Endodermal cell (in vitro differentiated cells): ENCODE measurements at regions not wholly inside any gene's neighbourhood (a gene's known extent, or its start where the extent isn't known, plus 50 kb on each side); places are given as distances from the start of the nearest gene placed in this dataset.

Experiments used
- DNase-seq: peaks from one replicate; pipeline ENCODE4 v3.0.0-alpha.2; 2017
- H3K27ac ChIP-seq: 2 replicates; pipeline ENCODE4 v1.5.1; 2013; ENCODE audit warnings: mild to moderate bottlenecking, low read depth, low read length, moderate library complexity
- H3K27me3 ChIP-seq: 2 replicates; pipeline ENCODE4 v1.6.1; 2013; ENCODE audit warnings: mild to moderate bottlenecking, low read length, moderate library complexity; ENCODE audit not compliant: insufficient read depth, control insufficient read depth, poor library complexity, severe bottlenecking
- H3K36me3 ChIP-seq: 2 replicates; pipeline ENCODE4 v1.7.0; 2013; ENCODE audit warnings: mild to moderate bottlenecking, low read length, moderate library complexity; ENCODE audit not compliant: control insufficient read depth, insufficient read depth
- H3K4me1 ChIP-seq: one replicate; pipeline ENCODE4 v1.7.0; 2013; ENCODE audit warnings: low read length; ENCODE audit not compliant: control insufficient read depth, insufficient read depth
- H3K4me3 ChIP-seq: 2 replicates; pipeline ENCODE4 v1.5.1; 2013; ENCODE audit warnings: mild to moderate bottlenecking, low read length, moderate library complexity
- H3K9ac ChIP-seq: 2 replicates; pipeline ENCODE4 v1.6.1; 2013; ENCODE audit warnings: mild to moderate bottlenecking, low read length, moderate library complexity; ENCODE audit not compliant: poor library complexity, severe bottlenecking; ENCODE audit errors: extremely low read depth
- H3K9me3 ChIP-seq: 2 replicates; pipeline ENCODE4 v1.6.1; 2013; ENCODE audit warnings: mild to moderate bottlenecking, low read length, moderate library complexity; ENCODE audit not compliant: control insufficient read depth
- H3K27ac Mint-ChIP-seq: 2 replicates; pipeline ENCODE4 v1.8.0; 2020; ENCODE audit warnings: mixed read lengths
- H3K27me3 Mint-ChIP-seq: 2 replicates; pipeline ENCODE4 v1.8.0; 2021; ENCODE audit warnings: mild to moderate bottlenecking, mixed read lengths; ENCODE audit not compliant: insufficient read depth
- H3K36me3 Mint-ChIP-seq: 2 replicates; pipeline ENCODE4 v1.8.0; 2020; ENCODE audit warnings: low read depth, mixed read lengths
- H3K4me1 Mint-ChIP-seq: 2 replicates; pipeline ENCODE4 v1.8.0; 2020; ENCODE audit warnings: mixed read lengths
- H3K4me3 Mint-ChIP-seq: 2 replicates; pipeline ENCODE4 v1.8.0; 2020; ENCODE audit warnings: mild to moderate bottlenecking, moderate library complexity, mixed read lengths
- H3K9me3 Mint-ChIP-seq: 2 replicates; pipeline ENCODE4 v1.8.0; 2020; ENCODE audit warnings: mild to moderate bottlenecking, mixed read lengths
- WGBS, 2 experiments: methylation state at CpG; one replicate each; pipeline versions ENCODE4 v1.1.5 to v1.1.7; 2013; ENCODE audit warnings: missing lambda C conversion rate in 2 of 2, mixed read lengths in 1 of 2; ENCODE audit not compliant: insufficient coverage in 1 of 2, insufficient read length in 1 of 2; 5-methylcytosine and 5-hydroxymethylcytosine counted together
- TF ChIP-seq, protein P1 (sequence below): fragments of 200-600 bp; sonication (generic); conservative IDR thresholded peaks from 2 replicates; pipeline ENCODE4 v1.5.0; 2021; ENCODE audit warnings: antibody characterized with exemption, mild to moderate bottlenecking

DNA sequence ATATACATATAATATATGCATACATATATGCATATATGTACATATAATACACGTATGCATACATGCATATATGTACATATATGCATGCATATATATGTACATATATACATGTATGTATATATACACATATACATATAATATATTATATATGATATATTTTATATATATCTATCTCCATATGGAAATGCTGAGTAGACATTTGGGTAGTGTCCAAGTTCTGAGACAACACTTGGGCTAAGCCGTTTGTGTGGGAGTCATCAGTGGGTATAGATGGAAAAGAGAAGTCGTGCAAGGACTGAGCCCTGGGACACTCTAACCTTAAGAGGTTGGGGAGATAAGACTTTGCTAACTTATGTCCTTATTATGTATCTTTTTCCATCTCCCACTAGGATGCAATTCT, 165.2 kb upstream of the PODXL start:
- no peaks in the 10 kb centered on the region for H3K36me3 Mint-ChIP-seq
- TF ChIP-seq, protein P1, sequence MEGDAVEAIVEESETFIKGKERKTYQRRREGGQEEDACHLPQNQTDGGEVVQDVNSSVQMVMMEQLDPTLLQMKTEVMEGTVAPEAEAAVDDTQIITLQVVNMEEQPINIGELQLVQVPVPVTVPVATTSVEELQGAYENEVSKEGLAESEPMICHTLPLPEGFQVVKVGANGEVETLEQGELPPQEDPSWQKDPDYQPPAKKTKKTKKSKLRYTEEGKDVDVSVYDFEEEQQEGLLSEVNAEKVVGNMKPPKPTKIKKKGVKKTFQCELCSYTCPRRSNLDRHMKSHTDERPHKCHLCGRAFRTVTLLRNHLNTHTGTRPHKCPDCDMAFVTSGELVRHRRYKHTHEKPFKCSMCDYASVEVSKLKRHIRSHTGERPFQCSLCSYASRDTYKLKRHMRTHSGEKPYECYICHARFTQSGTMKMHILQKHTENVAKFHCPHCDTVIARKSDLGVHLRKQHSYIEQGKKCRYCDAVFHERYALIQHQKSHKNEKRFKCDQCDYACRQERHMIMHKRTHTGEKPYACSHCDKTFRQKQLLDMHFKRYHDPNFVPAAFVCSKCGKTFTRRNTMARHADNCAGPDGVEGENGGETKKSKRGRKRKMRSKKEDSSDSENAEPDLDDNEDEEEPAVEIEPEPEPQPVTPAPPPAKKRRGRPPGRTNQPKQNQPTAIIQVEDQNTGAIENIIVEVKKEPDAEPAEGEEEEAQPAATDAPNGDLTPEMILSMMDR: no peak
- H3K4me1 ChIP-seq: no peaks in the 10 kb centered on the region
- H3K27ac ChIP-seq: no peak overlapping the region
- no peak overlapping the region for H3K9ac ChIP-seq
- no peaks in the 10 kb centered on the region for H3K9me3 Mint-ChIP-seq
- no peaks in the 10 kb centered on the region for H3K36me3 ChIP-seq
- no peak overlapping the region for H3K27ac Mint-ChIP-seq
- no peaks in the 10 kb centered on the region for H3K9me3 ChIP-seq
- H3K27me3 Mint-ChIP-seq: no peaks in the 10 kb centered on the region
- WGBS, 2 experiments: 78% methylated on average over 2 of the region's 3 CpGs; no CpG with 5 or more reads in 1 of the 2 experiments
- H3K4me3 Mint-ChIP-seq: no peak overlapping the region
- peaks cover 5% of the 10 kb centered on the region for H3K27me3 ChIP-seq
- no peak overlapping the region for H3K4me3 ChIP-seq
- no peak for DNase-seq
- H3K4me1 Mint-ChIP-seq: no peaks in the 10 kb centered on the region

- Mint-ChIP-seq H3K4me3 (no peak overlapping the region), H3K27me3 (no peaks in the 10 kb centered on the region), H3K27ac (no peak overlapping the region), H3K36me3 (no peaks in the 10 kb centered on the region), H3K9me3 (no peaks in the 10 kb centered on the region), H3K4me1 (no peaks in the 10 kb centered on the region)
- no peak for DNase-seq
- Histone ChIP-seq H3K9me3 (no peaks in the 10 kb centered on the region), H3K27me3 (peaks cover 5% of the 10 kb centered on the region), H3K36me3 (no peaks in the 10 kb centered on the region), H3K4me1 (no peaks in the 10 kb centered on the region), H3K27ac (no peak overlapping the region), H3K4me3 (no peak overlapping the region), H3K9ac (no peak overlapping the region)
- TF ChIP-seq, protein P1: no peak
- 69% methylated on average over 2 of the region's 2 CpGs; no CpG with 5 or more reads in 1 of the 2 experiments for WGBS, 2 experiments
Measured at GRCh38 chr7:131720703-131721102, 164.3 kb upstream of the PODXL start.

DNA sequence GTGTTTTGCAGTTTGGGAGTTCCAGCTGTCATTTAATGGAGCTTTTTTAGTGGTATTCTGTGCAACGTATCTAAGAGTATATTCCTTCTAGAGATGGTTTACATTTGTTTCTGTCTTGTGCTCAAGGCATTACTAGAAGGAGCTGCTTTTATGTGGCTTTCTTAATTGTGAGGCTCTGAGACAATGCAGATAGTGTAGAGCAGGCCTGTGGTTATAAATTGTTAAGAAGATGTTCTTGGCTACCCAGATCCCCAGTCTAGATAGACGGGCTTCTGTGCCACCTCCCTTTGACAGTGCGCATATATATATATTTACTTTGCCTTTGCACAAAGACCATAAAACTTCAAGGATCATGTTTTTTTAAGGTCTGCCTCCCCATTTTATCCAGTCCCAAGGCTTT, 160.8 kb upstream of the PODXL start:
- Histone ChIP-seq H3K9ac (no peak overlapping the region), H3K27ac (no peak overlapping the region), H3K4me1 (no peaks in the 10 kb centered on the region), H3K9me3 (no peaks in the 10 kb centered on the region), H3K27me3 (no peaks in the 10 kb centered on the region), H3K36me3 (no peaks in the 10 kb centered on the region), H3K4me3 (no peak overlapping the region)
- no peaks in the 10 kb centered on the region for H3K9me3 Mint-ChIP-seq
- no peaks in the 10 kb centered on the region for H3K36me3 Mint-ChIP-seq
- H3K27me3 Mint-ChIP-seq: no peaks in the 10 kb centered on the region
- H3K4me3 Mint-ChIP-seq: no peak overlapping the region
- TF ChIP-seq, protein P1: no peak
- WGBS, 2 experiments: 91 to 100% methylated on average over 1 to 3 of the region's 3 CpGs
- H3K4me1 Mint-ChIP-seq: no peaks in the 10 kb centered on the region
- H3K27ac Mint-ChIP-seq: no peak overlapping the region
- no peak for DNase-seq
